Activated T-helper 1 cell treated with anti-CD3 and anti-CD28 coated beads, Interleukin-12 subunit alpha, Interleukin-12 subunit beta, Interleukin-2, Interleukin-4 antibody, amounts not matched to agents 30 ng/mL and 10 ng/mL and 1 ng/mL, durations not matched to agents 14 hours and 24 hours and 36 hours (primary cell): ENCODE measurements at regions not wholly inside any gene's neighbourhood (a gene's known extent, or its start where the extent isn't known, plus 50 kb on each side); places are given as distances from the start of the nearest gene placed in this dataset.

Source experiments
- DNase-seq: peaks from one replicate; pipeline ENCODE4 v3.0.0; 2021; ENCODE audit warnings: low spot score
- H3K27ac Mint-ChIP-seq: one replicate; pipeline ENCODE4 v1.8.0; 2021; ENCODE audit warnings: mild to moderate bottlenecking, mixed read lengths
- H3K27me3 Mint-ChIP-seq: one replicate; pipeline ENCODE4 v1.8.0; 2022; ENCODE audit warnings: mild to moderate bottlenecking, moderate library complexity, mixed read lengths; ENCODE audit not compliant: insufficient read depth
- H3K36me3 Mint-ChIP-seq: one replicate; pipeline ENCODE4 v1.8.0; 2021; ENCODE audit warnings: low read depth, mixed read lengths
- H3K4me1 Mint-ChIP-seq: one replicate; pipeline ENCODE4 v1.8.0; 2021; ENCODE audit warnings: low read depth, mixed read lengths
- H3K4me3 Mint-ChIP-seq: one replicate; pipeline ENCODE4 v1.8.0; 2021; ENCODE audit warnings: mild to moderate bottlenecking, moderate library complexity, mixed read lengths
- H3K9me3 Mint-ChIP-seq: one replicate; pipeline ENCODE4 v1.8.0; 2021; ENCODE audit warnings: mixed read lengths
- intact Hi-C: fragments of 100-400 bp; cut with micrococcal nuclease; formaldehyde crosslinking; loops from one replicate; pipeline ENCODE4 v1.15.1; 2024

DNA sequence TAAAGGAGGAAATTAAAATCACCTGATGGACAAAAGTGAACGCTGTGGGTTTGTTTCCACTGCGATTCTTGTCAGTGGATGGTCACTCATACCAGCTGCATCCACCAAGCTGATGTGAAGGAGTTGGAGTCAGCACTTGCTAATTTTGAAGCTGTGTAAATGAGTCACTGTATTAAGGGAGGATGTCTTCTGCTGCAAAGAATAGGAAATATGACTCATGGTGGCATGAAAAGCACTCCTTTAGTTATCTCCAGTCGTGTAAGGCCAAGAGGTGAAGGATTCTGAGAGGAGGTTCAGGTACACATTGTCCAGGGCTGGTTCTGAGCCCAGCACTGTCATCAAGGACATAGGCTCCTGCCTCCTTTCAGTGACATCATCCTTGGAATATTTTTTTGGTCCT, 71.7 kb upstream of the SKOR2 start:
- H3K4me3 Mint-ChIP-seq = no peak overlapping the region
- H3K4me1 Mint-ChIP-seq = peaks cover 14% of the 10 kb centered on the region
- no peak overlapping the region for H3K27ac Mint-ChIP-seq
- no peak for DNase-seq
- intact Hi-C loops = no loop called here
- no peaks in the 10 kb centered on the region for H3K36me3 Mint-ChIP-seq
- no peaks in the 10 kb centered on the region for H3K9me3 Mint-ChIP-seq
- H3K27me3 Mint-ChIP-seq = no peaks in the 10 kb centered on the region

DNA sequence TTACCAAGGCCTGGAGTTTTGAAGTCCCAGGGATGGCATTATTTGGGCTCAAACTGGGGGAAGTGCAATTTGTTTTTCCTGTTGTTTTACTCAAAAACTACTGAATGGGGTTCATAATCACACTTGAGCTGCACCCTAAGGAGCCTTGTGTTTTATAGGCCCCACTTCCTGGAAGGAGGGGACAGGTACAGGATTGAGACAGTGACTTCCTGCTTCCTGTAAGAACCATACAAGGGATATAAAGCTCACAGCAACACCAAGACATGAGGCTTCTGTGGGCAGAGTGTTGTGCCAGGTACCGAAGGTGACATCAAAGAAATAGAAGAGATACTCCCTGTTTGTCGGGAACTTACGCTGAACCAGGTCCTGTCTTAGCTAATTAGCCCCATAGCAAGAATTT, 70.4 kb upstream of the SKOR2 start:
- Mint-ChIP-seq H3K4me3 (no peak overlapping the region), H3K27me3 (no peaks in the 10 kb centered on the region), H3K4me1 (peaks cover 20% of the 10 kb centered on the region), H3K9me3 (no peaks in the 10 kb centered on the region), H3K36me3 (no peaks in the 10 kb centered on the region), H3K27ac (no peak overlapping the region)
- no peak for DNase-seq
- intact Hi-C loops = no loop called here

DNA sequence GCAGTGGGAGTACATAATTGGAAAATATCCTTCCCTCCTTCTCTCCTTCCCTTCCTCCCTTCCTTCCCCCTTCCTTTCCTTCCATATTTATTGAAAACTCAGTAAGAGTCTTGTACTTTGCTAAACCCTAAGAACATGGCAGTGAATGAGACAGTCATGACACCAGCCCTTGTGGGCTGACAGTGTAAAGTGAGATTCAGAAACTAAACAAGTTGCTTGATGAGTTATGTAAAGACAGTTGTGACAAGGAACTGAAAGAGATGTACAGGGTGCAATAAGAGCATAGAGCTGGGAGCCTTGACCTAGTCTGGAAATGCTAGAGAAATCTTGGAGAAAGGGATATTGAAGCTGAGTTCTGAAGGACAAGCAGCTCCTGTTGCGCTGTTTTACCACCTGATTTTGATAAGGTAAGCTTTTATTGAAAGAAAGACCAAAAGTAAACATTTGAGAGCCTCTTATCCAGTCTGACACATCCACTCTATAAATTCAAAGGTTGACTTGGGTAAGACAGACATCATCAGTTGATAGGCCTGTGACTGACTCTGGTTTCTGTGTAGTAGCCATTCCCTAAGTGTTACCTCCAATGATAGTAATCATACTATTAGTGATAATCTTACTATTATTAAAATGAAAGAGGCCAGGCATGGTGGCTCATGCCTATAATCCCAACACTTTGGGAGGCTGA, 66.5 kb upstream of the SKOR2 start:
- Mint-ChIP-seq H3K27me3 (peaks cover 2% of the 10 kb centered on the region), H3K4me3 (no peak overlapping the region), H3K9me3 (no peaks in the 10 kb centered on the region), H3K27ac (no peak overlapping the region), H3K36me3 (no peaks in the 10 kb centered on the region), H3K4me1 (peaks cover 14% of the 10 kb centered on the region)
- intact Hi-C loops = no loop called here
- DNase-seq = no peak

DNA sequence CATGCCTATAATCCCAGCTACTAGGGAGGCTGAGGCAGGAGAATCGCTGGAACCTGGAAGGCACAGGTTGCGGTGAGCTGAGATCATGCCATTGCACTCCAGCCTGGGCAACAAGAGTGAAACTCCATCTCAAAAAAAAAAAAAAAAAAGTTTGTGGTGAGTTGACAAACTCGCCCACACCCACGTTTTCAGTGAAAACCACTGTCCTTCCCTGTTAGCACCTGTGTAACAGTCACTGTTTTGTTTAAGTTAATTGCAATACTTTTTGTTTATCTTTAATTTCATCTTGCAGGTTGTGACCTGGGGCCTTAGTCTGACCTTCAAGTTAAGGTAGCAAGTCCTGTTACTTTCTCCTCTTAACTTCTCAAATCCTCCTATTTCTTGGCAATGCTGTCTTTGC, 65.5 kb upstream of the SKOR2 start:
- Mint-ChIP-seq H3K9me3 (no peaks in the 10 kb centered on the region), H3K4me3 (no peak overlapping the region), H3K27me3 (peaks cover 2% of the 10 kb centered on the region), H3K27ac (no peak overlapping the region), H3K36me3 (no peaks in the 10 kb centered on the region), H3K4me1 (peaks cover 9% of the 10 kb centered on the region)
- DNase-seq = no peak
- intact Hi-C loops = no loop called here

DNA sequence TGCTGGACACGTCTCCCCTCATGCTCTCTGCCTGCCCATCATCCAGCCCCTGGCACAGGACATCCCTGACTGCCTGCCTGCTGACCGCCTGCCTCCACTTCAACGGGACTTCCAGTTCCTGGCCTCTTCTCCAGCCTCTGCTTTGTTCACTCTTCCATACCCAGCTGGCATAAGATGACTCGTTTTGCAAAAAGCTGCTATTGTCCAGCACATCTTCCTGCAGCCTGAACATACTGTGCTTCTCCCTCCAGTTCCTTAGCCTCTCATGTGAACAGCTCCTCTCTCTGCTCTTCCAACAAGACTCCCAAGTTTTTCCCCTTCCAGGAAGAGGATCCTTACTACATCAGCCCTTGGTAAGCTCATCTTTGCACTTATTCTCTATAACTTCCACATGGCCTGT, 62.4 kb upstream of the SKOR2 start:
- H3K27ac Mint-ChIP-seq = no peak overlapping the region
- no peak overlapping the region for H3K4me3 Mint-ChIP-seq
- H3K9me3 Mint-ChIP-seq = no peaks in the 10 kb centered on the region
- intact Hi-C loops = no loop called here
- no peaks in the 10 kb centered on the region for H3K36me3 Mint-ChIP-seq
- no peak for DNase-seq
- H3K27me3 Mint-ChIP-seq = peaks cover 2% of the 10 kb centered on the region
- H3K4me1 Mint-ChIP-seq = peaks cover 6% of the 10 kb centered on the region

DNA sequence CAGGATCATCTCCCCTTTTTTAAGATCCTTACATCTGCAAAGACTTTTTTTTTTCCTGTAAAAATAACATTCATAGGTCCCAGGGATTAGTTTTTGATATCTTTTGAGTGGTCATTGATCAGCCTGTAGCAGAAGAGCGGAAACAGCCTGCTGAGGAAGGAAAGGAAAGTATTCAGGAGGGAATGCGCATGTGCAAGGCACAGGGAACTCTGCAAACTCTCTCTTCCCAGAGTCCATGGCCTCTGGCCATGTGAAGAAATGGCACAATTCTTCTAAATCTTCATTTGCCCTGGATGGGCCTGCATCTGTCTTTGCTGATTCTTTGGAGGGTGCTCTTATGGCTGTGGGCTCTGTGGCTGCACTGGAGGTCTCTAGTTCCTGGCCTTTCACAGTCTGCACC, 60.1 kb upstream of the SKOR2 start:
- DNase-seq = no peak
- H3K4me1 Mint-ChIP-seq = no peaks in the 10 kb centered on the region
- H3K36me3 Mint-ChIP-seq = no peaks in the 10 kb centered on the region
- no peak overlapping the region for H3K4me3 Mint-ChIP-seq
- intact Hi-C loops = no loop called here
- H3K27ac Mint-ChIP-seq = no peak overlapping the region
- no peaks in the 10 kb centered on the region for H3K9me3 Mint-ChIP-seq
- H3K27me3 Mint-ChIP-seq = peaks cover 4% of the 10 kb centered on the region
